GM23338 (cell line): ENCODE measurements at regions not wholly inside any gene's neighbourhood (a gene's known extent, or its start where the extent isn't known, plus 50 kb on each side); places are given as distances from the start of the nearest gene placed in this dataset.

Experiments used
- ATAC-seq: fragments of 200-7000 bp; cut with Tn5 transposase; 3 replicates; pipeline ENCODE4 v1.9.1; 2020
- DNase-seq: peaks from one replicate; pipeline ENCODE4 v3.0.0-alpha.2; 2015; ENCODE audit warnings: low spot score
- H2AFZ ChIP-seq: fragments of 200-600 bp; sonication (generic); 2 replicates; pipeline ENCODE4 v1.8.0; 2016; ENCODE audit warnings: antibody characterized with exemption, mild to moderate bottlenecking, moderate library complexity
- H3F3A ChIP-seq: fragments of 200-600 bp; sonication (generic); replicated peaks from 2 replicates; pipeline ENCODE4 v1.8.0; 2017; ENCODE audit warnings: antibody characterized with exemption, mixed run types, low read depth
- H3K27ac ChIP-seq: fragments of 200-600 bp; sonication (generic); 2 replicates; pipeline ENCODE4 v1.6.1; 2016; ENCODE audit warnings: low read depth
- H3K27me3 ChIP-seq: fragments of 200-600 bp; sonication (generic); 2 replicates; pipeline ENCODE4 v1.8.0; 2016; ENCODE audit warnings: mild to moderate bottlenecking, mixed run types, moderate library complexity; ENCODE audit not compliant: insufficient read depth
- H3K36me3 ChIP-seq: fragments of 200-600 bp; sonication (generic); 2 replicates; pipeline ENCODE4 v1.8.0; 2016; ENCODE audit warnings: mild to moderate bottlenecking; ENCODE audit not compliant: insufficient read depth
- H3K4me1 ChIP-seq: fragments of 200-600 bp; sonication (generic); 2 replicates; pipeline ENCODE4 v1.8.0; 2016; ENCODE audit warnings: mild to moderate bottlenecking, moderate library complexity; ENCODE audit not compliant: insufficient read depth
- H3K4me2 ChIP-seq: fragments of 200-600 bp; sonication (generic); 2 replicates; pipeline ENCODE4 v1.7.1; 2017; ENCODE audit warnings: mixed run types
- H3K4me3 ChIP-seq: fragments of 200-600 bp; sonication (generic); 2 replicates; pipeline ENCODE4 v1.6.1; 2016; ENCODE audit warnings: mixed run types
- H3K79me2 ChIP-seq: fragments of 200-600 bp; sonication (generic); replicated peaks from 2 replicates; pipeline ENCODE4 v1.8.0; 2017; ENCODE audit warnings: mild to moderate bottlenecking; ENCODE audit not compliant: insufficient read depth
- H3K9me2 ChIP-seq: fragments of 200-600 bp; sonication (generic); 2 replicates; pipeline ENCODE4 v1.8.0; 2017; ENCODE audit not compliant: insufficient read depth
- H4K20me1 ChIP-seq: fragments of 200-600 bp; sonication (generic); replicated peaks from 2 replicates; pipeline ENCODE4 v1.8.0; 2017; ENCODE audit warnings: mild to moderate bottlenecking; ENCODE audit not compliant: insufficient read depth
- H3K27ac Mint-ChIP-seq: 2 replicates; pipeline ENCODE4 v1.8.0; 2020; ENCODE audit warnings: inconsistent platforms, mild to moderate bottlenecking, moderate library complexity, mixed read lengths
- H3K27me3 Mint-ChIP-seq: 3 replicates; pipeline ENCODE4 v1.8.0; 2022; ENCODE audit warnings: low read depth, mild to moderate bottlenecking, moderate library complexity, mixed read lengths, inconsistent platforms; ENCODE audit not compliant: insufficient read depth, poor library complexity
- H3K36me3 Mint-ChIP-seq: 3 replicates; pipeline ENCODE4 v1.8.0; 2021; ENCODE audit warnings: low read depth, mild to moderate bottlenecking, inconsistent platforms, moderate library complexity, mixed read lengths
- H3K4me1 Mint-ChIP-seq: 3 replicates; pipeline ENCODE4 v1.8.0; 2020; ENCODE audit warnings: mild to moderate bottlenecking, inconsistent platforms, mixed read lengths
- H3K4me3 Mint-ChIP-seq: 3 replicates; pipeline ENCODE4 v1.8.0; 2021; ENCODE audit warnings: moderate library complexity, mild to moderate bottlenecking, inconsistent platforms, mixed read lengths
- H3K9me3 Mint-ChIP-seq: 3 replicates; pipeline ENCODE4 v1.8.0; 2020; ENCODE audit warnings: moderate library complexity, mild to moderate bottlenecking, inconsistent platforms, mixed read lengths
- CREB1 ChIP-seq: fragments of 250-450 bp; sonication (Bioruptor Pico); IDR thresholded peaks from 2 replicates; pipeline ENCODE4 v1.5.0; 2020; ENCODE audit warnings: low read depth, mild to moderate bottlenecking, moderate library complexity
- CTCF ChIP-seq, 2 experiments: fragments of 200-600 bp in 1 of 2; sonication (generic) in 1 of 2; conservative IDR thresholded peaks; 2 replicates each; pipeline versions ENCODE4 v1.5.1 to v1.6.1; 2016 to 2017; ENCODE audit warnings: antibody characterized with exemption in 2 of 2, low read depth in 2 of 2, mild to moderate bottlenecking in 2 of 2, moderate library complexity in 1 of 2
- ETS1 ChIP-seq: IDR thresholded peaks from 2 replicates; pipeline ENCODE4 v1.6.1; 2016; ENCODE audit warnings: antibody characterized with exemption
- EZH2 ChIP-seq: fragments of 200-600 bp; sonication (generic); IDR thresholded peaks from one replicate; pipeline ENCODE4 v1.8.0; 2017; ENCODE audit warnings: antibody characterized with exemption, mild to moderate bottlenecking, low read depth; ENCODE audit not compliant: unreplicated experiment
- EZH2phosphoT487 ChIP-seq: fragments of 200-600 bp; sonication (generic); IDR thresholded peaks from one replicate; pipeline ENCODE4 v1.8.1; 2018; ENCODE audit warnings: antibody characterized with exemption; ENCODE audit not compliant: unreplicated experiment
- NANOG ChIP-seq: IDR thresholded peaks from 2 replicates; pipeline ENCODE4 v1.6.1; 2016; ENCODE audit warnings: antibody characterized with exemption, borderline replicate concordance
- POLR2AphosphoS5 ChIP-seq: IDR thresholded peaks from 2 replicates; pipeline ENCODE4 v1.6.1; 2016; ENCODE audit warnings: antibody characterized with exemption, low read depth
- REST ChIP-seq: IDR thresholded peaks from one replicate; pipeline ENCODE4 v1.6.1; 2018; ENCODE audit warnings: antibody characterized with exemption; ENCODE audit not compliant: unreplicated experiment
- STAT1 ChIP-seq: IDR thresholded peaks from one replicate; pipeline ENCODE4 v1.6.1; 2016; ENCODE audit warnings: antibody characterized with exemption; ENCODE audit not compliant: unreplicated experiment
- ZNF114 ChIP-seq: fragments of 250-450 bp; sonication (Bioruptor Pico); IDR thresholded peaks from 2 replicates; pipeline ENCODE4 v1.5.0; 2020; ENCODE audit warnings: mild to moderate bottlenecking, moderate library complexity
- ZNF331 ChIP-seq: fragments of 250-450 bp; sonication (Bioruptor Pico); IDR thresholded peaks from 2 replicates; pipeline ENCODE4 v1.5.0; 2020; ENCODE audit warnings: low read depth, mild to moderate bottlenecking, moderate library complexity

GRCh38 chrX:40476958-40477357, 103.8 kb upstream of the ATP6AP2 start:
- no peak for ATAC-seq
- Mint-ChIP-seq H3K4me1 (peaks cover 39% of the 10 kb centered on the region), H3K27me3 (peaks cover 15% of the 10 kb centered on the region), H3K36me3 (no peaks in the 10 kb centered on the region), H3K4me3 (no peak overlapping the region), H3K9me3 (peaks cover 3% of the 10 kb centered on the region; the same call in 1 of the 3 replicates), H3K27ac (no peak overlapping the region)
- H3K9me2 ChIP-seq, result no peaks in the 10 kb centered on the region
- TF ChIP-seq CREB1 (CRISPR knock-in tag) (no peak), REST (no peak), ETS1 (no peak), STAT1 (no peak), ZNF114 (no peak)
- H3K27me3 ChIP-seq, result no peaks in the 10 kb centered on the region
- H3K36me3 ChIP-seq, result no peaks in the 10 kb centered on the region
- H2AFZ ChIP-seq, result no peak overlapping the region
- H3F3A ChIP-seq, result no peaks in the 10 kb centered on the region; the same call in 1 of the 2 replicates
- H4K20me1 ChIP-seq, result no peaks in the 10 kb centered on the region
- H3K27ac ChIP-seq, result no peak overlapping the region
- H3K4me3 ChIP-seq, result no peak overlapping the region
- no peak for DNase-seq
- no peak overlapping the region for H3K4me2 ChIP-seq
- no peaks in the 10 kb centered on the region for H3K79me2 ChIP-seq
- peaks cover 14% of the 10 kb centered on the region; the same call in 1 of the 2 replicates for H3K4me1 ChIP-seq

- Histone ChIP-seq H3K27ac (no peak overlapping the region), H3K4me3 (no peak overlapping the region), H3F3A (no peaks in the 10 kb centered on the region; the same call in 1 of the 2 replicates), H3K4me1 (peaks cover 17% of the 10 kb centered on the region; the same call in 1 of the 2 replicates), H3K36me3 (no peaks in the 10 kb centered on the region), H3K79me2 (no peaks in the 10 kb centered on the region), H3K9me2 (no peaks in the 10 kb centered on the region), H3K27me3 (no peaks in the 10 kb centered on the region), H4K20me1 (no peaks in the 10 kb centered on the region), H3K4me2 (0 out of 2 replicates have a peak overlapping the region, but pooled peaks have one; percentile 48), H2AFZ (no peak overlapping the region)
- H3K4me3 Mint-ChIP-seq, result peak overlapping the region; percentile 38; the same call in 2 of the 3 replicates
- no peaks in the 10 kb centered on the region for H3K36me3 Mint-ChIP-seq
- H3K4me1 Mint-ChIP-seq, result peaks cover 45% of the 10 kb centered on the region
- peak; percentile 8 for ATAC-seq
- TF ChIP-seq EZH2 (no peak), POLR2AphosphoS5 (no peak), CTCF (conservative IDR thresholded peaks at IDR 0.05; ENCODE audit: low read depth in 2 of 2) (no peak), EZH2phosphoT487 (no peak), STAT1 (no peak), NANOG (no peak), ZNF331 (CRISPR knock-in tag) (no peak), ETS1 (no peak)
- no peak for DNase-seq
- no peaks in the 10 kb centered on the region for H3K9me3 Mint-ChIP-seq
- H3K27me3 Mint-ChIP-seq, result peaks cover 15% of the 10 kb centered on the region
- no peak overlapping the region for H3K27ac Mint-ChIP-seq
Observed at GRCh38 chrX:40474645-40475044, 106.1 kb upstream of the ATP6AP2 start.
